HUES64 (cell line): ENCODE measurements at regions not wholly inside any gene's neighbourhood (a gene's known extent, or its start where the extent isn't known, plus 50 kb on each side); places are given as distances from the start of the nearest gene placed in this dataset.

Experiments used
- H3K27ac ChIP-seq: 2 replicates; pipeline ENCODE4 v1.7.0; 2013; ENCODE audit warnings: low read depth, low read length, inconsistent platforms
- H3K27me3 ChIP-seq: 2 replicates; pipeline ENCODE4 v1.6.1; 2013; ENCODE audit warnings: mild to moderate bottlenecking, low read length; ENCODE audit not compliant: insufficient read depth
- H3K36me3 ChIP-seq: 2 replicates; pipeline ENCODE4 v1.6.1; 2013; ENCODE audit warnings: mild to moderate bottlenecking, low read length; ENCODE audit not compliant: insufficient read depth
- H3K4me1 ChIP-seq: 2 replicates; pipeline ENCODE4 v1.6.1; 2013; ENCODE audit warnings: mild to moderate bottlenecking, low read length, moderate library complexity; ENCODE audit not compliant: insufficient read depth
- H3K4me3 ChIP-seq: 2 replicates; pipeline ENCODE4 v1.5.1; 2013; ENCODE audit warnings: mild to moderate bottlenecking, low read length, moderate library complexity
- H3K9ac ChIP-seq: 2 replicates; pipeline ENCODE4 v1.6.1; 2013; ENCODE audit warnings: mild to moderate bottlenecking, low read depth, low read length
- H3K9me3 ChIP-seq: 2 replicates; pipeline ENCODE4 v1.6.1; 2013; ENCODE audit warnings: low read depth, low read length; ENCODE audit not compliant: insufficient read depth
- WGBS: fragments of 150-250, 120-280 bp; methylation state at CpG from one replicate; pipeline ENCODE4 v1.1.7; 2013; ENCODE audit warnings: missing lambda C conversion rate; 5-methylcytosine and 5-hydroxymethylcytosine counted together

DNA sequence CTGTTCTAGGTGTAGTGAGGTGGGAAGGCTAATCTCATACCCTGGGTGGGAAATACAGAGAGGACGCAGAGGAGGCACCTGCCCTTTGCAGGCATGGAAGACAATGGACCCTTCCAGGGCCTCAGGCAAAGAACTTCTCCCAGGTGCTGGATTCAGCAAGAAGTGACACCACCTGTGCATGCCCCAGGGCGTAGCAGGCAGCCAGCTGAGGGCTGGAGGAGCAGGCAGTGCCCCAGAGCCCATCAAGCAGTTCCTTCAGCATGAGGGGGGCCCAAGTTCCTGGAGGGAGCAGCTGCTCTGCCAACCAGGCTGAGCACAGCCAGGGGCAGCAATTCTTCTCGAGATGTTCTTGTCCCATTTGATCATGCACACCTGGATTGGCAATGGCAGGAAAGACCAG, 170.3 kb upstream of the PDE10A start:
- 90% methylated on average over 3 of the region's 3 CpGs for WGBS
- H3K9ac ChIP-seq = no peak overlapping the region
- H3K4me3 ChIP-seq = no peak overlapping the region
- H3K9me3 ChIP-seq = no peaks in the 10 kb centered on the region
- H3K27me3 ChIP-seq = no peaks in the 10 kb centered on the region
- no peaks in the 10 kb centered on the region for H3K36me3 ChIP-seq
- H3K4me1 ChIP-seq = peaks cover 3% of the 10 kb centered on the region; the same call in 1 of the 2 replicates
- no peak overlapping the region for H3K27ac ChIP-seq

GRCh38 chr6:165831812-165832510, 168.9 kb upstream of the PDE10A start:
- 0 out of 2 replicates have a peak, but pooled peaks cover 3% of the 10 kb centered on the region for H3K4me1 ChIP-seq
- H3K36me3 ChIP-seq = no peaks in the 10 kb centered on the region
- no peak overlapping the region for H3K4me3 ChIP-seq
- no peak overlapping the region for H3K9ac ChIP-seq
- H3K9me3 ChIP-seq = no peaks in the 10 kb centered on the region
- 90% methylated on average over 7 of the region's 8 CpGs for WGBS
- no peak overlapping the region for H3K27ac ChIP-seq
- no peaks in the 10 kb centered on the region for H3K27me3 ChIP-seq

DNA sequence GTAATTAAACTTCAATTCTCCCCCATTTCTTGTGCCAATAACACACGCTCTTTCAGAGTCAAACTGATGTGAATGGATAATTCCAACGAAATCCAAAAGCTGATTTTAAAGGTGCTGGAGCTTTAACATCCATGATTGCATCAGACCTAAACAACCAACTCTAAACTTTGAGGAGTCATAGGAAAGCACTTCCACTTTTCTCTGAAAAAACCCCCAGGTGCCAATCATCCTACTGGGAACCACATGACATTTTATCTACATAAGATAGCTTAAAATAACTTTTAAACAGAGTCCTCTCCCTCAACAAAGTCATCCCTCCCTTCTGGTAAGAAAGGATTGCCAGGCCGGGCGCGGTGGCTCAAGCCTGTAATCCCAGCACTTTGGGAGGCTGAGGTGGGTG, 167.7 kb upstream of the PDE10A start:
- Histone ChIP-seq H3K27me3 (no peaks in the 10 kb centered on the region), H3K36me3 (no peaks in the 10 kb centered on the region), H3K9me3 (no peaks in the 10 kb centered on the region), H3K9ac (no peak overlapping the region), H3K4me1 (0 out of 2 replicates have a peak, but pooled peaks cover 3% of the 10 kb centered on the region), H3K4me3 (no peak overlapping the region), H3K27ac (no peak overlapping the region)
- 92% methylated on average over 5 of the region's 5 CpGs for WGBS

- H3K9ac ChIP-seq = no peak overlapping the region
- WGBS = 97% methylated on average over 6 of the region's 6 CpGs
- no peak overlapping the region for H3K27ac ChIP-seq
- no peaks in the 10 kb centered on the region for H3K27me3 ChIP-seq
- 0 out of 2 replicates have a peak, but pooled peaks cover 3% of the 10 kb centered on the region for H3K4me1 ChIP-seq
- no peaks in the 10 kb centered on the region for H3K36me3 ChIP-seq
- H3K4me3 ChIP-seq = no peak overlapping the region
- H3K9me3 ChIP-seq = no peaks in the 10 kb centered on the region
Measured at GRCh38 chr6:165829376-165829775, 166.3 kb upstream of the PDE10A start.

DNA sequence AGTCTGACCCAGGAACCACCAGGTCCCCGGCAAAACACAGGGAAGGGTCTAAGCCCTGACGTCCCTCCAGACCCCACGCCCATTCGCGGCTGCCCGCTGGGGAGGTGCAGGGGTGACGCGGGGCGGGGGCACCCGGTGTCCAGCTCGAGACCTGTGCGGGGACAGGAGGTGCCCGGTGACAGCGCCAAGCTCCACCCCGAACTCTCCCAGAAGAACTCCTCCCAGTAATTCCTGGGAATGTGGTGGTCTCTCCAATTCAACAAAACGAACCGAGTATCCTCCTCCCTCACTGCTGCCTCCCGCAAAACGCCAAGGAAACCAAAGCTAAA, 164.1 kb upstream of the PDE10A start:
- WGBS = 94% methylated on average over 19 of the region's 19 CpGs
- H3K9me3 ChIP-seq = no peaks in the 10 kb centered on the region
- no peak overlapping the region for H3K9ac ChIP-seq
- no peaks in the 10 kb centered on the region for H3K27me3 ChIP-seq
- 0 out of 2 replicates have a peak, but pooled peaks cover 3% of the 10 kb centered on the region for H3K4me1 ChIP-seq
- no peaks in the 10 kb centered on the region for H3K36me3 ChIP-seq
- H3K4me3 ChIP-seq = no peak overlapping the region
- H3K27ac ChIP-seq = no peak overlapping the region

DNA sequence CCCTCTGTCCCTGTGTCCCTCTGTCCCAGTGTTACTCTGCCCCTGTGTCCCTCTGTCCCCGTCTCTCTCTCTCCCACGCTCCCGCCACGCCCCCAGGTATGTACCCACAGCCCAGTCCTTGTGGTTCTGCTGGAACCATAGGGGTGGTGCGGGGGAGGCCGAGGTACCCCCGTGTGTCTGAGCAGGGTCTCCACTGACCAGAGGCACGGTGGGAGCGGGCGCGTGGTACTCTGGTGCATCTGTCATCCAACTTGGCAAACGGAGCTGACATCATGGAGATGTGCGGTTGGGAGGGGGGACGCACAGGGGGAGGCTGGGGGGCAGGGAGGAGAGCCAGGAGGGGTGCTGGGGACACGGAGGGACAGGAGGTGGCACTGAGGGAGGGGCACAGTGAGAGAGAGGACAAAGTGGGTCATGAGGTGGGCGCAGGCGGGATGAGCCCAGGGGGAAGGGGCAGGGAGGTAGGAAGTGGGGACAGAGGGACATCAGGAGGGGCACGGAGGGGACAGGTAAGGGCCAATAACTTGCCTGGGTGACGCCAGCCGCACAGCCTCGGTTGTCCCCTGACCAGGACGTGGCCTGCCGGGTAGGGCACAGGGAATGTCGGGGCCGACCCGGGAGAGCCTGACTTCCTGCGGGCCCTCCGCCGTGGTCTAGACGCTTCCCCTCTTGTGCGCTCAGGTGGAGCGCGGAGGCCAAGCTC, 163.6 kb upstream of the PDE10A start:
- Histone ChIP-seq H3K27ac (no peak overlapping the region), H3K36me3 (no peaks in the 10 kb centered on the region), H3K9me3 (no peaks in the 10 kb centered on the region), H3K4me3 (no peak overlapping the region), H3K4me1 (no peaks in the 10 kb centered on the region), H3K9ac (no peak overlapping the region), H3K27me3 (no peaks in the 10 kb centered on the region)
- 96% methylated on average over 32 of the region's 33 CpGs for WGBS

- Histone ChIP-seq H3K27ac (no peak overlapping the region), H3K4me1 (peaks cover 5% of the 10 kb centered on the region), H3K9ac (no peak overlapping the region), H3K27me3 (no peaks in the 10 kb centered on the region), H3K9me3 (no peaks in the 10 kb centered on the region), H3K36me3 (no peaks in the 10 kb centered on the region), H3K4me3 (no peak overlapping the region)
- WGBS = 69% methylated on average over 9 of the region's 9 CpGs
Measured at GRCh38 chr6:165825256-165825815, 162.3 kb upstream of the PDE10A start.

DNA sequence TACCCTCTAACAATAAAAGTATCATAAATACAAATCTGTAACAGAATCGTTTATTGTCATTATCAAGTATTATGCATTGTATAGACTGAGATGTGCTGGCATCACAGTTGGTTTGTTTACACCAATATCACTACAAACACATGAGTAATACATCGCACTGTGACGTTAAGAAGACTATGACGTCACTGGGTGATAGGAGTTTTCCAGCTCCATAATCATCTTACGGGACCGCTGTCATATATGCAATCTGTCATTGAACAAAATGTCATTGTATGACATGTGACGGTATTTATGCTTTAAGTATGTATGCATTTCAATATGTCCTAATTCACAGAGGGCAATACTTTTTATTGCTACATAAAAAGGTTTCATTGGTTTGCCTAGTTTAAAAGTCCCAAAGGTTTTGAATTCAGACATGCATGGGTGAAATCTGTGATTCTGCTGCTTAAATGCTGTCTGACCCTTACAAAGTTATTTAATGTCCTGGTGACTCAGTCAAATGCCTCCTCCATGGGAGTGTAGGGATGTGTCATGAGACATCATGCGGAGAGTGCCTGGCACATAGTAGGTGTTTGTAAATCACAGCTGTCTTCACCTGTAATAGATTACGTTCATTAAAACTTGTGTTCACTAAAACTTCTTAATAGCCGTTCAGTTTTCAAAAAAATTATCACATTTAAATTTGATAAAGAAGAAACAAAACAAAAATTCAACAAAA, 160.7 kb upstream of the PDE10A start:
- H3K9me3 ChIP-seq = no peaks in the 10 kb centered on the region
- H3K9ac ChIP-seq = no peak overlapping the region
- peaks cover 2% of the 10 kb centered on the region; the same call in 1 of the 2 replicates for H3K27me3 ChIP-seq
- no peak overlapping the region for H3K4me3 ChIP-seq
- H3K36me3 ChIP-seq = no peaks in the 10 kb centered on the region
- WGBS = 95% methylated on average over 7 of the region's 10 CpGs
- H3K27ac ChIP-seq = no peak overlapping the region
- H3K4me1 ChIP-seq = peaks cover 21% of the 10 kb centered on the region

GRCh38 chr6:165822501-165822900, 159.5 kb upstream of the PDE10A start:
- Histone ChIP-seq H3K36me3 (no peaks in the 10 kb centered on the region), H3K9me3 (no peaks in the 10 kb centered on the region), H3K4me1 (peaks cover 33% of the 10 kb centered on the region), H3K4me3 (no peak overlapping the region), H3K27me3 (peaks cover 2% of the 10 kb centered on the region; the same call in 1 of the 2 replicates), H3K27ac (no peak overlapping the region), H3K9ac (no peak overlapping the region)
- WGBS = 94% methylated on average over 7 of the region's 7 CpGs

DNA sequence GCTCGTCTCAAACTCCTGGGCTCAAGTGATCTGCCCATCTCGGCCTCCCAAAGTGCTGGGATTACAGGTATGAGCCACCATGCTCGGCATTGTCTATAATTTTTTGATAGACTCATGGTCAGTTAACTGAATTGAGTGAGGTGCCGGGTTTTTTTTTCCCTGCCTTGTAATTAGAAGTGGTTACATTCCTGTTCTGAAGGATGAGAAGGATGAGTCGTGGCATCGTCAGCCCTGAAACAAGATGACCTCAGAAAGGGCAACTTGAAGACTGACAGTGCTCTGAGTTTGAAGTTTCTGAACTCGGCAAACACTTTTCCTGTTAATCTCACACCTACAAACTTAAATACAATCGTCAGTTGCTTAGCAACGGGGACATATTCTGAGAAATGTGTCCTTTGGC, 158.7 kb upstream of the PDE10A start:
- H3K4me1 ChIP-seq = peaks cover 33% of the 10 kb centered on the region
- peaks cover 2% of the 10 kb centered on the region; the same call in 1 of the 2 replicates for H3K27me3 ChIP-seq
- 88% methylated on average over 9 of the region's 9 CpGs for WGBS
- no peak overlapping the region for H3K9ac ChIP-seq
- no peaks in the 10 kb centered on the region for H3K9me3 ChIP-seq
- H3K27ac ChIP-seq = no peak overlapping the region
- H3K36me3 ChIP-seq = no peaks in the 10 kb centered on the region
- H3K4me3 ChIP-seq = no peak overlapping the region

- 89% methylated on average over 6 of the region's 6 CpGs for WGBS
- Histone ChIP-seq H3K9me3 (no peaks in the 10 kb centered on the region), H3K27ac (no peak overlapping the region), H3K4me3 (no peak overlapping the region), H3K9ac (no peak overlapping the region), H3K36me3 (no peaks in the 10 kb centered on the region), H3K4me1 (peaks cover 33% of the 10 kb centered on the region), H3K27me3 (peaks cover 2% of the 10 kb centered on the region; the same call in 1 of the 2 replicates)
Measured at GRCh38 chr6:165820934-165821333, 157.9 kb upstream of the PDE10A start.
